ENCODE measurements at regions not wholly inside any gene's neighbourhood (a gene's known extent, or its start where the extent isn't known, plus 50 kb on each side); places are given as distances from the start of the nearest gene placed in this dataset.
A peak's percentile ranks its signal among the peaks of the same experiment; 100 is the strongest.

GRCh38 chr6:4018171-4018923 is 60.6 kb downstream of the FAM217A start (continued):
- TF ChIP-seq ZBTB5 (IDR thresholded peaks at IDR 0.05) (no peak), ATF7 (IDR thresholded peaks at IDR 0.05) (peak; percentile 93), AFF1 (IDR thresholded peaks at IDR 0.05; ENCODE audit: low read depth in 1 of 2, partially characterized antibody in 2 of 2) (peak in 1 of 2 experiments; percentile 13), ZNF282 (CRISPR knock-in tag; IDR thresholded peaks at IDR 0.05) (no peak), DNMT1 (IDR thresholded peaks at IDR 0.05) (no peak), STAT5A (IDR thresholded peaks at IDR 0.05; ENCODE audit: borderline replicate concordance, low read length) (peak; percentile 22; the same call in 1 of the 2 replicates), ZFP30 (CRISPR knock-in tag; IDR thresholded peaks at IDR 0.05; ENCODE audit: borderline replicate concordance) (no peak), FOXO4 (CRISPR knock-in tag; IDR thresholded peaks at IDR 0.05) (no peak), ZSCAN32 (CRISPR knock-in tag; IDR thresholded peaks at IDR 0.05) (no peak), RBM39 (optimal IDR thresholded peaks at IDR 0.05; ENCODE audit: low read depth, low read length) (no peak), MCM2 (IDR thresholded peaks at IDR 0.05; ENCODE audit: low read depth) (no peak), MLLT1 (IDR thresholded peaks at IDR 0.05) (peak; percentile 80 to 81; a peak in 3 of 4 replicates), E2F6 (IDR thresholded peaks at IDR 0.05; ENCODE audit: borderline replicate concordance in 1 of 2, extremely low read depth in 1 of 2, insufficient read depth in 1 of 2, insufficient read length in 1 of 2, low read depth in 1 of 2, low read length in 1 of 2, poor library complexity in 1 of 2, severe bottlenecking in 1 of 2) (peak; percentile 69 to 70), SREBF2 (CRISPR knock-in tag; IDR thresholded peaks at IDR 0.05) (no peak), CREB5 (CRISPR knock-in tag; IDR thresholded peaks at IDR 0.05) (no peak)
